ENCODE measurements at regions not wholly inside any gene's neighbourhood (a gene's known extent, or its start where the extent isn't known, plus 50 kb on each side); places are given as distances from the start of the nearest gene placed in this dataset.

DNA sequence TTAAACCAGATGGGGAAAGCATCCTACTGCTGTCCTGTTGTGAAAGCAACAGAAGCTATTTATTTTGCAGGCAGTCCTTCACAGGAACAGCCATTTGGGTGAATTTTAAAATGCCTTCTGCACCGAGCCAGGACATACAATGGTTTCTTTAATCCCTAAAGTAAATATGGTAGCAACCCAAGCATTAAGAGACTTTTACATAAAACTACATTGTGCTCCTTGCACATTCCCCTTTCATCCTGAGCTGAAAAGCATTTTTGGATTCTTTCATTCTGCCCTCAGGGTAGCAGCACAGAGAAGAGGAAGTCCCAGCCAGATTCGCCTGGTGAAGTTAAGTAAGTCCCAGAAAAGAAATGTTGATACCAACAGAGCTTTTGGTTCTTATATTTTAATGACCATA is 84.0 kb upstream of the FAM3C start:
- TF ChIP-seq, protein P1, sequence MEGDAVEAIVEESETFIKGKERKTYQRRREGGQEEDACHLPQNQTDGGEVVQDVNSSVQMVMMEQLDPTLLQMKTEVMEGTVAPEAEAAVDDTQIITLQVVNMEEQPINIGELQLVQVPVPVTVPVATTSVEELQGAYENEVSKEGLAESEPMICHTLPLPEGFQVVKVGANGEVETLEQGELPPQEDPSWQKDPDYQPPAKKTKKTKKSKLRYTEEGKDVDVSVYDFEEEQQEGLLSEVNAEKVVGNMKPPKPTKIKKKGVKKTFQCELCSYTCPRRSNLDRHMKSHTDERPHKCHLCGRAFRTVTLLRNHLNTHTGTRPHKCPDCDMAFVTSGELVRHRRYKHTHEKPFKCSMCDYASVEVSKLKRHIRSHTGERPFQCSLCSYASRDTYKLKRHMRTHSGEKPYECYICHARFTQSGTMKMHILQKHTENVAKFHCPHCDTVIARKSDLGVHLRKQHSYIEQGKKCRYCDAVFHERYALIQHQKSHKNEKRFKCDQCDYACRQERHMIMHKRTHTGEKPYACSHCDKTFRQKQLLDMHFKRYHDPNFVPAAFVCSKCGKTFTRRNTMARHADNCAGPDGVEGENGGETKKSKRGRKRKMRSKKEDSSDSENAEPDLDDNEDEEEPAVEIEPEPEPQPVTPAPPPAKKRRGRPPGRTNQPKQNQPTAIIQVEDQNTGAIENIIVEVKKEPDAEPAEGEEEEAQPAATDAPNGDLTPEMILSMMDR (IDR thresholded peaks at IDR 0.05; ENCODE audit: low read length): no peak
- TF ChIP-seq EZH2phosphoT487 (IDR thresholded peaks at IDR 0.05; ENCODE audit: low read length): no peak
- no peak for TF ChIP-seq EZH2 (optimal IDR thresholded peaks at IDR 0.05; ENCODE audit: low read depth, low read length)

Measured in MM.1S (cell line).